ENCODE measurements at regions not wholly inside any gene's neighbourhood (a gene's known extent, or its start where the extent isn't known, plus 50 kb on each side); places are given as distances from the start of the nearest gene placed in this dataset.

DNA sequence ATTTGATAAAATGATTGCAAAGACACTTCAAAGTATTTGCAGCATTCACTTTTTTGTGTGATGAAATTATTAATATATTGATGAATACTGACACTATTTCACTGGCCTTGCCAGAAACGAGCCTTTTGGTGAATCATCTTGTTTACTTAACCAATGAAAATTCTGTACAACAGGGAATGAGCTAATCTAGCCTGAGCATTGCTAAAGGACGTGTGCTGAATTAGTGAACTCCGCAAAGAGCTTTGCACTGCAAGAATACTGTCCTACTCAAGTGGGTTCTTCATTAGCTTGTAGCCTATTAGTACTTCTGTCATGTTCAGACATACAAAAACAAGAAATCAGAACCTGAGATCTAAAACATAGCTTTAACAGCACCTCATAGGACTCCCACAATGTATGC, 172.0 kb upstream of the NRSN1 start:
- ATAC-seq, result no peak
- Histone ChIP-seq H3K9me3 (no peaks in the 10 kb centered on the region), H3K36me3 (no peaks in the 10 kb centered on the region), H3K4me3 (no peak overlapping the region), H3K27me3 (no peaks in the 10 kb centered on the region), H3K27ac (no peak overlapping the region), H3K4me1 (no peaks in the 10 kb centered on the region)
- intact Hi-C loops (cut with DNase I), result no loop called here
- WGBS, 4 donors, result 69 to 77% (median 74%) methylated on average over 3 of the region's 3 CpGs
- no peak for DNase-seq
- TF ChIP-seq POLR2A (IDR thresholded peaks at IDR 0.05), result no peak
- TF ChIP-seq, protein P1, sequence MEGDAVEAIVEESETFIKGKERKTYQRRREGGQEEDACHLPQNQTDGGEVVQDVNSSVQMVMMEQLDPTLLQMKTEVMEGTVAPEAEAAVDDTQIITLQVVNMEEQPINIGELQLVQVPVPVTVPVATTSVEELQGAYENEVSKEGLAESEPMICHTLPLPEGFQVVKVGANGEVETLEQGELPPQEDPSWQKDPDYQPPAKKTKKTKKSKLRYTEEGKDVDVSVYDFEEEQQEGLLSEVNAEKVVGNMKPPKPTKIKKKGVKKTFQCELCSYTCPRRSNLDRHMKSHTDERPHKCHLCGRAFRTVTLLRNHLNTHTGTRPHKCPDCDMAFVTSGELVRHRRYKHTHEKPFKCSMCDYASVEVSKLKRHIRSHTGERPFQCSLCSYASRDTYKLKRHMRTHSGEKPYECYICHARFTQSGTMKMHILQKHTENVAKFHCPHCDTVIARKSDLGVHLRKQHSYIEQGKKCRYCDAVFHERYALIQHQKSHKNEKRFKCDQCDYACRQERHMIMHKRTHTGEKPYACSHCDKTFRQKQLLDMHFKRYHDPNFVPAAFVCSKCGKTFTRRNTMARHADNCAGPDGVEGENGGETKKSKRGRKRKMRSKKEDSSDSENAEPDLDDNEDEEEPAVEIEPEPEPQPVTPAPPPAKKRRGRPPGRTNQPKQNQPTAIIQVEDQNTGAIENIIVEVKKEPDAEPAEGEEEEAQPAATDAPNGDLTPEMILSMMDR (IDR thresholded peaks at IDR 0.05), result no peak

DNA sequence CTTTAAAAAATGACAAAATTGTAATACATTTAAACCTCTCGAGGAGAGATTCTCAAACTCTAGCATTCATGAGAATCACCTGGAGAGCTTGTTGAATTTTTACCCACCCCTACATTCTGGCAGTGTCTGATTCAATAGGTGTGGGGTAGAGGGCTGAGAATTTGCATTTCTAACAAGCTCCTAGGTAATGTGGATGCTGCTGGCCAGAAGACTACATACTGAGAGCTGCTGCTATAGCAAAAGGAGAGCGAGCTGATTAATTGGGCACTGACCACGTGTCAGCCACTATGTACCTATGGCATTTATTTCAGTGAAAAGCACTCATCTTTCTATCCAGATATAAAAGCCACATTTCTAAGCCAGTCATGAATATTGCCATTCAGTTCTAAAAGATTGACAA, 169.0 kb upstream of the NRSN1 start:
- TF ChIP-seq, protein P1 (IDR thresholded peaks at IDR 0.05), result no peak
- no peak for TF ChIP-seq POLR2A (IDR thresholded peaks at IDR 0.05)
- 51 to 65% (median 61%) methylated on average over 3 of the region's 3 CpGs for WGBS, 4 donors
- Histone ChIP-seq H3K4me3 (no peak overlapping the region), H3K27ac (no peak overlapping the region), H3K27me3 (no peaks in the 10 kb centered on the region), H3K36me3 (no peaks in the 10 kb centered on the region), H3K4me1 (no peaks in the 10 kb centered on the region), H3K9me3 (no peaks in the 10 kb centered on the region)
- DNase-seq, result no peak
- intact Hi-C loops (cut with DNase I), result no loop called here
- ATAC-seq, result no peak

DNA sequence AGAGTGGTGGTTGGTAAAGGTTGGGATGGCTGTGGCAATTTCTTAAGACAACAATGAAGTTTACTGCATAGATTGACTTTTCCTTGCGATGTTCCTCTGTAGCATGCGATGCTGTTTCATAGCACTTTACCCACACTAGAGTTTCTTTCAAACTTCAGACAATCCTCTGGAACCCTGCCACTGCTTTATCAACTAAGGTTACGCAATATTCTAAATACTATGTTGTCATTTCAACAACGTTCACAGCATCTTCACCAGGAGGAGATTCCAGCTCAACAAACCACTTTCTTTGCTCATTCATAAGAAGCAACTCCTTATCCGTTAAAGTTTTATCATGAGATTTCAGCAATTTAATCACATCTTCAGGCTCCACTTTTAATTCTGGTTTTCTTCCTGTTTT, 161.2 kb upstream of the NRSN1 start:
- H3K27me3 ChIP-seq, result no peaks in the 10 kb centered on the region
- H3K4me3 ChIP-seq, result no peak overlapping the region
- H3K4me1 ChIP-seq, result no peaks in the 10 kb centered on the region
- no peak overlapping the region for H3K27ac ChIP-seq
- no peaks in the 10 kb centered on the region for H3K36me3 ChIP-seq
- WGBS, 4 donors, result 58 to 71% (median 65%) methylated on average over 5 of the region's 5 CpGs
- DNase-seq, result no peak
- no peaks in the 10 kb centered on the region for H3K9me3 ChIP-seq
- intact Hi-C loops (cut with DNase I), result no loop called here
- no peak for ATAC-seq
- TF ChIP-seq POLR2A (IDR thresholded peaks at IDR 0.05), result no peak
- TF ChIP-seq, protein P1 (IDR thresholded peaks at IDR 0.05), result no peak

DNA sequence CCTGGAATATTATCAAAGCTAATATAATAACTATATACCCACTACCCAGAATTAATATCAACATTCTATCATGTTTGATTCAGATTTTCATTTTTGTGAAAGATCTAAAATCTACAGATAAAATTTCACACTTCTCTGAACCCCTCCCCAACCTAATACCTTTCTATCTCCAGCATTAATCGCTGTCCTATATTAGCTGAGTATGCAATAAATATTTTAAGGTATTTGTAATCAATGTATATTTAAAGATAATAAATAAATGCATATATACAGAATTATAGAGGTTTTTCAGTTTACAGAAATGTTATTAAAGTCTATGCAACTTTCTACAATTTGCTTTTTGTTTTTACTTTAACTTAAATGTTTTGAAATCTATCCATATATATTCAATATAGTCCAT, 156.7 kb upstream of the NRSN1 start:
- 89 to 95% (median 91%) methylated on average over 1 of the region's 1 CpG for WGBS, 4 donors

More for the DNA sequence above, 156.7 kb upstream of the NRSN1 start:
- DNase-seq, result no peak
- peaks cover 0 to 4% (median 0%) of the 10 kb centered on the region in 12 donors for H3K9me3 ChIP-seq
- H3K4me1 ChIP-seq, result no peaks in the 10 kb centered on the region
- H3K27me3 ChIP-seq, result no peaks in the 10 kb centered on the region
- ATAC-seq, result no peak
- intact Hi-C loops (cut with DNase I), result no loop called here
- no peak overlapping the region for H3K4me3 ChIP-seq
- H3K36me3 ChIP-seq, result no peaks in the 10 kb centered on the region
- no peak overlapping the region for H3K27ac ChIP-seq
- no peak for TF ChIP-seq POLR2A (IDR thresholded peaks at IDR 0.05)
- TF ChIP-seq, protein P1 (IDR thresholded peaks at IDR 0.05), result no peak
